ENCODE measurements at regions not wholly inside any gene's neighbourhood (a gene's known extent, or its start where the extent isn't known, plus 50 kb on each side); places are given as distances from the start of the nearest gene placed in this dataset.

GRCh38 chr16:13519871-13520270, 400.1 kb upstream of the ERCC4 start:
- H3K36me3 ChIP-seq: no peaks in the 10 kb centered on the region
- no peak for DNase-seq
- intact Hi-C loops (cut with micrococcal nuclease): no loop called here
- no peaks in the 10 kb centered on the region for H3K27me3 ChIP-seq (ENCODE audit: low read depth)
- H3K27ac ChIP-seq (replicated peaks): no peak overlapping the region
- H3K4me1 ChIP-seq: no peaks in the 10 kb centered on the region
- peaks cover 13% of the 10 kb centered on the region for H3K9me3 ChIP-seq (replicated peaks)
- H3K4me3 ChIP-seq: no peak overlapping the region
- TF ChIP-seq CTCF (IDR thresholded peaks at IDR 0.05; ENCODE audit: borderline replicate concordance): no peak

GRCh38 chr16:13521356-13521755, 398.6 kb upstream of the ERCC4 start:
- Histone ChIP-seq H3K36me3 (no peaks in the 10 kb centered on the region), H3K4me3 (no peak overlapping the region), H3K27me3 (ENCODE audit: low read depth) (no peaks in the 10 kb centered on the region), H3K4me1 (no peaks in the 10 kb centered on the region), H3K9me3 (replicated peaks) (no peaks in the 10 kb centered on the region), H3K27ac (replicated peaks) (no peak overlapping the region)
- intact Hi-C loops (cut with micrococcal nuclease): no loop called here
- DNase-seq: no peak
- TF ChIP-seq CTCF (IDR thresholded peaks at IDR 0.05; ENCODE audit: borderline replicate concordance): no peak

GRCh38 chr16:13527332-13527731, 392.6 kb upstream of the ERCC4 start:
- Histone ChIP-seq H3K4me3 (no peak overlapping the region), H3K36me3 (no peaks in the 10 kb centered on the region), H3K27me3 (ENCODE audit: low read depth) (no peaks in the 10 kb centered on the region), H3K4me1 (no peaks in the 10 kb centered on the region), H3K9me3 (replicated peaks) (no peaks in the 10 kb centered on the region), H3K27ac (replicated peaks) (no peak overlapping the region)
- intact Hi-C loops (cut with micrococcal nuclease): no loop called here
- no peak for TF ChIP-seq CTCF (IDR thresholded peaks at IDR 0.05; ENCODE audit: borderline replicate concordance)
- DNase-seq: no peak

GRCh38 chr16:13528691-13529090, 391.3 kb upstream of the ERCC4 start:
- Histone ChIP-seq H3K27ac (replicated peaks) (no peak overlapping the region), H3K4me1 (no peaks in the 10 kb centered on the region), H3K27me3 (ENCODE audit: low read depth) (no peaks in the 10 kb centered on the region), H3K4me3 (no peak overlapping the region), H3K36me3 (no peaks in the 10 kb centered on the region), H3K9me3 (replicated peaks) (no peaks in the 10 kb centered on the region)
- TF ChIP-seq CTCF (IDR thresholded peaks at IDR 0.05; ENCODE audit: borderline replicate concordance): no peak
- no peak for DNase-seq
- intact Hi-C loops (cut with micrococcal nuclease): no loop called here

GRCh38 chr16:13529193-13529982, 390.6 kb upstream of the ERCC4 start:
- Histone ChIP-seq H3K4me3 (no peak overlapping the region), H3K36me3 (no peaks in the 10 kb centered on the region), H3K4me1 (no peaks in the 10 kb centered on the region), H3K27me3 (ENCODE audit: low read depth) (no peaks in the 10 kb centered on the region), H3K9me3 (replicated peaks) (no peaks in the 10 kb centered on the region), H3K27ac (replicated peaks) (no peak overlapping the region)
- TF ChIP-seq CTCF (IDR thresholded peaks at IDR 0.05; ENCODE audit: borderline replicate concordance): no peak
- intact Hi-C loops (cut with micrococcal nuclease): no loop called here
- DNase-seq: no peak
